ENCODE measurements at regions not wholly inside any gene's neighbourhood (a gene's known extent, or its start where the extent isn't known, plus 50 kb on each side); places are given as distances from the start of the nearest gene placed in this dataset.

- no TSS peak for BruUV-seq (replicated peaks)
These were observed 1197.5 kb upstream of the TENM4 start for GRCh38 chr11:80638296-80638695.

More at GRCh38 chr11:80638296-80638695, 1197.5 kb upstream of the TENM4 start:
- H3K9me3 ChIP-seq (ENCODE audit: control insufficient read depth, insufficient read depth, low read length) = no peaks in the 10 kb centered on the region
- H3K9me1 ChIP-seq (ENCODE audit: insufficient read depth, low read length) = no peaks in the 10 kb centered on the region
- H2AK5ac ChIP-seq (ENCODE audit: low read depth, low read length) = no peak overlapping the region
- no peak overlapping the region for H3K56ac ChIP-seq (ENCODE audit: extremely low read depth, insufficient read depth, low read length)
- no peaks in the 10 kb centered on the region for H4K20me1 ChIP-seq (ENCODE audit: insufficient read depth, low read length)
- intact Hi-C loops (cut with micrococcal nuclease) = no loop called here
- ATAC-seq (ENCODE audit: low read depth) (no peak), DNase-seq (no peak)
- no peak overlapping the region for H3K18ac ChIP-seq (ENCODE audit: low read depth, low read length)
- no peak overlapping the region for H2BK5ac ChIP-seq (ENCODE audit: low read depth, low read length, poor library complexity, severe bottlenecking)
- no peak overlapping the region for H4K5ac ChIP-seq (ENCODE audit: low read depth, low read length)
- H3K14ac ChIP-seq (replicated peaks; ENCODE audit: low read depth, low read length) = no peak overlapping the region
- dilution Hi-C loops (cut with HindIII; ENCODE audit: low sequenced_read_pairs, unreplicated experiment) = no loop called here
- H3K27ac ChIP-seq (ENCODE audit: insufficient read depth, low read length) = no peak overlapping the region
- no peak overlapping the region for H3K4ac ChIP-seq (ENCODE audit: low read depth, low read length)
- no peak overlapping the region for H3K4me3 ChIP-seq (ENCODE audit: insufficient read depth, low read depth, low read length)
- H3K27me3 ChIP-seq (ENCODE audit: control insufficient read depth, insufficient read depth, low read length) = no peaks in the 10 kb centered on the region
- H3K79me1 ChIP-seq (ENCODE audit: low read depth in 1 of 2, low read length in 2 of 2) = no peaks in the 10 kb centered on the region
- H3K4me2 ChIP-seq (ENCODE audit: low read depth, low read length) = no peak overlapping the region
- H3K9ac ChIP-seq (ENCODE audit: low read depth, low read length) = no peak overlapping the region
- H4K91ac ChIP-seq (ENCODE audit: insufficient read depth, low read depth, low read length) = no peak overlapping the region
- no peaks in the 10 kb centered on the region for H3K36me3 ChIP-seq (ENCODE audit: control insufficient read depth, insufficient read depth, low read length)
- POLR2A ChIA-PET (ENCODE audit: unreplicated experiment) = no interaction called here
- H3K23ac ChIP-seq (ENCODE audit: low read depth, low read length) = no peak overlapping the region
- TF ChIP-seq CEBPB (IDR thresholded peaks at IDR 0.05; ENCODE audit: low read depth, low read length) (no peak), CHD1 (IDR thresholded peaks at IDR 0.05; ENCODE audit: low read depth, low read length) (no peak), RCOR1 (IDR thresholded peaks at IDR 0.05; ENCODE audit: insufficient replicate concordance, low read length) (no peak), USF2 (IDR thresholded peaks at IDR 0.05; ENCODE audit: low read depth, low read length) (no peak)
- no peak overlapping the region for H2BK20ac ChIP-seq (ENCODE audit: low read depth, low read length)
- in situ Hi-C loops (cut with MboI; ENCODE audit: low sequenced_read_pairs) = no loop called here
- H4K8ac ChIP-seq (ENCODE audit: low read depth in 2 of 2, low read length in 2 of 2) = no peak overlapping the region
- no peak overlapping the region for H2BK120ac ChIP-seq (ENCODE audit: low read depth, low read length)
- no peak overlapping the region for H2AFZ ChIP-seq (replicated peaks; ENCODE audit: low read length, poor library complexity)
- 67% methylated on average over 2 of the region's 3 CpGs; no CpG with 5 or more reads in 1 of the 2 experiments for WGBS, 2 experiments (ENCODE audit: extremely low coverage in 2 of 2, insufficient read length in 1 of 2)
- no peak overlapping the region for H2BK15ac ChIP-seq (ENCODE audit: low read depth, low read length)
- H2AK9ac ChIP-seq (replicated peaks; ENCODE audit: low read depth, low read length, poor library complexity) = no peak overlapping the region
- no peaks in the 10 kb centered on the region for H3K4me1 ChIP-seq (ENCODE audit: control insufficient read depth, insufficient read depth, low read length)
- CTCF ChIA-PET = no interaction called here
